AG20443 (cell line): ENCODE measurements at regions not wholly inside any gene's neighbourhood (a gene's known extent, or its start where the extent isn't known, plus 50 kb on each side); places are given as distances from the start of the nearest gene placed in this dataset.
"Not testable (repeated sequence)": the region's sequence is repeated elsewhere in the genome, so short reads cannot be mapped to it uniquely, and the experiment has no call there.

ENCODE experiments used
- DNase-seq: peaks from one replicate; pipeline ENCODE4 v3.0.0; 2012; ENCODE audit warnings: low spot score, mixed read lengths

DNA sequence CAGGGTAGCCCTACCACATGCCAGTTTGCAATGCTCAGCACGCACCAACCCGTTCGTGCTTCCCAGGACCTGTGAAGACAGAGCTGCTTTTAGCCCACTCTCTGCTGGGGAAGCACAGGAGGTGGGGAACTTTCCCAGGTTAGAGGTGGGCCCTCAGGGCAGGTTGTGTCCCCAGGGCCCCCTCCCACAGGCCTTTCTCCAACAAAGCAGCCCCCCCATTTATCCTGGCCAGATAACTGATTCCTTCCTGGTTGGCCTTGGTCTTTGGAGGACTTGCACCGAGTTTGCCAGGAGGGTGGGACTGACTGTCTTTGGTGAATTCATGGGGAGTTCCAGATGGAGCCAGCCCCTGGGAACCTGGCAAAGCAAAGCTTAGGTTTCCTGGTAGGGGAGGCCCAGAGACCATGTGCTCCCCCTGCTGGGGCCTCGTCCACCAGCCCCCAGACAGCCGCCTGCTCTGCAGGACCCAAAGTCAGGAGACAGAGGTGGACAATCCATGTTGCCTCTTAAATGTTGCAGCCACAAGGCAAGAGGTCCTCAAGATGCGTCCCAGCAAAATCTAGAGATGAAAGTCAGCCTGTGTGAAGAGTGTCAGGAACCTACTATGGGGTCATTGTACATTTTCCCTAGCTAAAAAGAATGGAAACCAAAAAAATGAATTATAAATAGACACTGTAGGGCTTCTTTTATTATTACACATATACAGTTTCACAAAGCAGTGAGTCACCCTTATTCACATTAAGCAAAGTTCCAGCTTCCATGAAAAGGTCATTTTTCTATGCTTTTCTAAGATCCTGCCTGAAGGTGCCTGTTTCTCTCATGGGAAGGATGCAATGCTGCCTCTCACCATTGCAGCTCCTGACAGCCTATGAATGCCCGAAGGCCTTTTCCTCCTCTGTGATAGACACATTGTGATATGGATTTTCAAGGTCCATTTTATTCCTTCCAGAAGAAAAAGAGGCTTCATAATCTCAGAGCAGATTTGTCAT, 497.8 kb downstream of the PREX1 start:
- DNase-seq: no peak

DNA sequence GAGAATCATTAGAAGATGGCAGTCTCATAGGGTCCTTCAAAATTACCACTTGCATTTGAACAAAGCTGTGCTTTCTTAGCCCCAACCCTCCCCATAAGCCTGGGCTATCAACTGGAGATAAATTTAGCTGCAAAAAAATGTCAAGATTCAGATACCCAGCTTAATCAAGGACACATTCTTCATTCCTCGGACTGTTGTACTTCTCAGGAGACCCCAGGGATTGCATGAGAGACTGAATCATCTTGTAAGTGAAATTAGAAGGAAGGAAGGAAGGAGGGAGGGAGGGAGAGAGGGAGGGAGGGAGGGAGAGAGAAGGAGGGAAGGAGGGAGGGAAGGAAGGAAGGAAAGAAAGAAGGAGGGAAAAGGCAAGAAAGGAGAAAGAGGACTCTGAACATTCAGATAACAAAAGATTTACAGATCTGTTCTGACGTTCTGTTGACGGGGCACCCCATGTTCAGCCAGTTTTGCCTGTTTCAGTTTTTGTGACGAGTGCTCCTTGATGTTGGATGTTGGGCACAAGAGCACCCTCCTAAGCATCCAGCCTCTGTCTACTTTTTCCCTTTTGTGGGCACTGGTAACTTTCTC, 498.7 kb downstream of the PREX1 start:
- no peak for DNase-seq

GRCh38 chr20:48327848-48328247, 500.0 kb downstream of the PREX1 start:
- not testable (repeated sequence) for DNase-seq

DNA sequence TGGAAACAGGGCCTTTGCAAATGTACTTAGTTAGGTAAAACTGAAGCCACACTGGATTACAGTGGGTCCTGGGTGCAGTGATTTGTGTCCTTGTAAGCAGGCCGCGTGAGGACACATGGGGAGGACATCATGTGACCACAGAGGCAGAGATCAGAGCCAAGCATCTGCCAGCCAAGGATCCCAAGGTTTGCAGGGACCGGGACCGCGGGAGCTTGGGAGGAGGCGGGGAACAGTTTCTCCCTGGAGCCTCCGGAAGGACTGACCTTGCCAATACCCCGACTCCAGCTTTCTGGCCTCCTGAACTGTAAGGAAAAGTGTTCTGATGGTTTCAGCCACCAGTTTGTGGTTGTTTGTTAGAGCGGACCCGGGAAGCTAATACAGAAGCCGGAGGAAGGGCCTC, 500.9 kb downstream of the PREX1 start:
- DNase-seq: no peak

- no peak for DNase-seq
Measured at GRCh38 chr20:48326434-48326691, 501.4 kb downstream of the PREX1 start.

- no peak for DNase-seq
Measured at GRCh38 chr20:48325656-48326433, 502.0 kb downstream of the PREX1 start.

GRCh38 chr20:48324744-48325143, 503.1 kb downstream of the PREX1 start:
- no peak for DNase-seq

DNA sequence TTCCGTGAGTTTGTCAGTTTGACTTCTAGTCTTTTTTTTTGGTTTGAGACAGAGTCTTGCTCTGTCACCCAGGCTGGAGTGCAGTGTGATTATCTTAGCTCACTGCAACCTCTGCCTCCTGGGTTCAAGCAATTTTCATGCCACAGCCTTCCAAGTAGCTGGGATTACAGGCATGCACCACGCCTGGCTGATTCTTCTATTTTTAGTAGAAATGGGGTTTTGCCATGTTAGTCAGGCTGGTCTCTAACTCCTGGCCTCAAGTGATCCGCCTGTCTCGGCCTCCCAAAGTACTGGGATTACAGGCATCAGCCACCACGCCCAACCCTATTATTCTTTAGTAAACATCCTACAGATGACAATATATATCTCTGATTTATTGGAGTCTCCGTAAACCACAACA, 506.5 kb downstream of the PREX1 start:
- DNase-seq: no peak

GRCh38 chr20:48319943-48320584, 507.7 kb downstream of the PREX1 start:
- no peak for DNase-seq

DNA sequence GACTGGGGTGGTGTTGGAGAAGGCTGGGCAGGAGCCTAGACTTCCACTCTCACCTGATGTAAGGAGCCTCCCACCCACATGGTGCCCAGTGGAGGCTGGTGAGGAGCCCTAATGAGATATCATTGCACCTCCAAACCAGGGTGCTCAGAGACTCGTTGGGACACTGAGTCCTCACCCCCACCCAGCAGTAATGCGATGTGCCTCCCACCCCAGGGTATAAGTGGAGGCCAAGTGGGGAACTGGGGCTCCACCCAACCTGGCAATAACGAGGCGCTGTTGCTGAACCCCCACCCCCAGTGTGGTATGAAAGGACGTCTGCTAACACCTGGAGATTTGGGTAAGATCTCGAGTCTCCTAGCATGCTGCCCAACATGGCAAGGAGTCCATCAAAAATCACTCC, 510.2 kb downstream of the PREX1 start:
- no peak for DNase-seq

DNA sequence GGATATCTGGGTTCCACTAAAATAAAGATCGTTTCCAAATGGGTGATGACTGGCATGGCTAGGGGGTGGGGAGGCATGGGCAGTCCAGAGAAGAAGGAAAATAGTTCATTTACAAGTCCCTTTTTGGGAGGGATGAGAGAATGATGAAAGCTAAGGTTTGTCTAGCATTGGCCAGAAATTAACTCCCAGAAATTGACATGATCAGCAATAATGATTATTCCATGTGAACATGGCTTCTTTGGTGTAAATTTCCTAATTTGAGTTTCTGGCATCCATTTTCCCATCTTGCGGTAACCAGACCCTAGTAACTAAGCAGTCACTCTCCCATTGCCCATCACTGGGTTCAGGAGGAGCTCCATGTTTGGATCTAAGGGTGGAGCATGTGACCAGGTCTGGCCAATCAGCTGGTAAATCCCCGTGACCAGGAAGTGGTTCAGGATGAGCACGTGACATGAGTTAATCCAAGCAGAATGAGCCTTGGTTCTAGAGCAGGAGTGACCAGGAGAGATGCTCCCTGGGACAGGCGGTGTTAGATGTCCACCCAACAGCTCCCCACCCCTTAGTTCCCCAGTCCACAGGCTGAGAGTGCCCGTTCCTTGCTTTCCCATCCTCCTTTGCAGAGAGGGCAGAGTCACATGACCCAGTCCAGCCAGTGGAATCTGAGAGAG, 512.7 kb downstream of the PREX1 start:
- no peak for DNase-seq

- DNase-seq: no peak
Measured at GRCh38 chr20:48313324-48313723, 514.5 kb downstream of the PREX1 start.

- no peak for DNase-seq
Measured at GRCh38 chr20:48311956-48312355, 515.8 kb downstream of the PREX1 start.

DNA sequence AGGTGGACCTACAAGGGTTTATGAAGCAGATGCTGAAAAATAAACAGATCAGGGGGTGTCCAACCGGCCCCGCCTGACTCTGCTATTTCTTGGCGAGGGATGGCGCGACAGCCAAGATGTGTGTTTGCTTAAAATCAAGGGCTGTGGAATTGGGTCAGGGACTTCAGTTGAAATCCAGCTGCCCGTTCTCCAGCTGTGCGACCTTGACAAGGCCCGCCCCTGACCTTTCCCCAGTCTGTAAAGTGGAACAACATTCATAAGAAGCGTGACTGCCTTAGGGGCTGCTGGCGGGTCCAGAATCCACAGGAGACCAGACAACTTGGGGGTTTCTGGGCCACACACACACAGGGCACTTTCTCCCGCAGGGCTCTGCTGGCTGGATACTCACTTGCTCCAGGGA, 517.5 kb downstream of the PREX1 start:
- DNase-seq: no peak

DNA sequence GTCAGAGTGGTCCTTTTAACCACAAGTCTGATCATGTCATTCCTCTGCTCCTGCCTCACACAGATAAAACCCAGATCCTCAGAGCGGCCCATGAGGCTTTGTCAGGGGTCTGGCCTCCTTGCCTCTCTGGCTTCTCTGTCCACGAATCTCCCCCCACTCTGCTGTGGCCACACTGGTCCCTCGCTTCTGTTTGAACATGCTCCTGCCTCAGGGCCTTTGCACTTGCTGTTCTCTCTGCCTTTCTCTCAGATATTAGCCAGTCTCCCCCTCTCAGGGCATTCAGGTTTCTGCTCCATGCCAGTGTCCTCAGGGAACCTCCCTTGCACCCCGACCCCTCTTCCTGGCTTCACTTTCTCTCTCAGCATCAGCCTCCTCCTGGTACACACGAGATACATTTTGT, 518.5 kb downstream of the PREX1 start:
- DNase-seq: no peak

DNA sequence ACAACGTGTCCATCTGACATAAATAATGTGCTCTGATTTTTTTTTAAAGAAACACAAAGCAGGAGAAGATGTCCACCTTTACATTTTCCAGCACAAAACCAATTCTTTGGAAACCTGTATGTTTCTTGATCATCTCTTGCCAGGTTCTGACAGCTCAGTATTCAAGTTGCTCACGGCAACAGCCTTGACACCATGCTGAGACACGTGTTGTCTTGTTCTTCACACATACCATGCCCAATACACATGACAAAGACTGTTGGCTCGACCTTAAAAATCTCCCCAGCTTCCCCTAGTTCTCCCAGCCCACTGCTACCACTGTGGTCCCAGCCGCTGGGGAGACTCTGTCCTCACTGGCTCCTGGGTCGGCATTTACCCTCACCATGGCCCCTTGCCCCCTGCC, 518.9 kb downstream of the PREX1 start:
- DNase-seq: no peak

DNA sequence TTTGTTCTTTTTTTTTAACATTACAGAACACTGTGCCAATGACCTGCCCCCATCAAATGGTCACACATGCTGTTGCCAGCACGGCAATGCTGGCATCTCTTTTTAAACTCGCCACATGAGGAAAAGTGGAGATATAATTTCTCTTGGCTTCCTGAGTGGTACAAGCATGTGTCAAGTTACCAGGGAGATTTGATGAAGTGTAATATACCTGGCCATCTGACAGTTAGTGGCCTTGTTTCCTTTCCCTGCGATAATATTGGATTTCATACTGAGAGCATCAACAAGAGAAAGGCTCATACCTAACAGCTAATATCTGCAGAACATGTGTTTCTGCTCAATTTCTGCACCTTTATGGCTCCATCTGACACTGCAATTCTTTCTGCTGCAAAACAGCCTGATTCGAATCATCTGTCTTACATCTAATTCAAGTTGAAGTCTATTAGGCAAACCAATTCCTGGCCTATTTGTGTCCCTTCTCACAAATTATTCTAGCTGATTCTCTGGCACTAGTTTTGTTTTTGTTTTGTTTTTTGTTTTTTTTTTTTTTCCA, 519.5 kb downstream of the PREX1 start:
- no peak for DNase-seq

GRCh38 chr20:48307277-48307676, 520.5 kb downstream of the PREX1 start:
- no peak for DNase-seq

GRCh38 chr20:48302844-48303542, 517.7 kb upstream of the SULF2 start:
- DNase-seq: no peak

- no peak for DNase-seq
Measured at GRCh38 chr20:48302149-48302548, 516.9 kb upstream of the SULF2 start.

DNA sequence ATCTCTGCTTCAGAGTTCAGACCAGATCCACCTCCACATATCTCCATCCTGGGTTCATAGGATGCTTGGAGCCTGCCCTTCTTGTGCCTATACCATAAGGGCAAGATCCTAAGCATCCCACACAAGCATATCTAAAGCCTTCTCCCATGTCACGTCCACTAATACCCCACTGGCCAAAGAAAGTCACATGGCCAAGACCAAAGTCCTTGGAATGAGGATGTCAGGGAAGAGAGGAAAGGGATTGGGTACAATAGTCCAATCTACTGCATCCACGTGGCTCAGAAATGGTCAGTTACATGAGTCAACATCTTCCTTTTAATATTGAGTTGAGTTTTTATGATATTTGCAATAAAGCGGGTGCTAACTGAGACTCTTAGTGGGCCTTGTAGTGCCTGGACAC, 515.9 kb upstream of the SULF2 start:
- no peak for DNase-seq
